Testis (tissue), 2 donors: ENCODE measurements at regions not wholly inside any gene's neighbourhood (a gene's known extent, or its start where the extent isn't known, plus 50 kb on each side); places are given as distances from the start of the nearest gene placed in this dataset.

ENCODE experiments used
- DNase-seq: peaks from one replicate; pipeline ENCODE4 v3.0.0-alpha.2; 2019
- H3K27ac ChIP-seq, 2 donors: fragments of 200-600 bp; sonication (generic); one replicate each; pipeline ENCODE4 v1.5.1; 2019
- H3K27me3 ChIP-seq: fragments of 200-600 bp; sonication (generic); one replicate; pipeline ENCODE4 v1.5.1; 2019
- H3K36me3 ChIP-seq: fragments of 200-600 bp; sonication (generic); one replicate; pipeline ENCODE4 v1.5.1; 2017; ENCODE audit warnings: low read depth; ENCODE audit errors: missing control alignments
- H3K4me1 ChIP-seq: fragments of 200-600 bp; sonication (generic); one replicate; pipeline ENCODE4 v1.5.1; 2019
- H3K4me3 ChIP-seq, 2 donors: fragments of 200-600 bp; sonication (generic); one replicate each; pipeline ENCODE4 v1.5.1; 2017 to 2019
- H3K9me3 ChIP-seq: fragments of 200-600 bp; sonication (generic); one replicate; pipeline ENCODE4 v1.5.1; 2017
- CTCF ChIP-seq, 3 experiments: fragments of 450-650 bp in 2 of 3; fragments of 200-600 bp in 1 of 3; sonication (generic) in 1 of 3; IDR thresholded peaks; one replicate each; pipeline ENCODE4 v1.5.1; 2016 to 2019; ENCODE audit warnings: antibody characterized with exemption in 3 of 3, mild to moderate bottlenecking in 2 of 3, moderate library complexity in 1 of 3
- POLR2A ChIP-seq: fragments of 450-650 bp; IDR thresholded peaks from one replicate; pipeline ENCODE4 v1.6.1; 2017; ENCODE audit warnings: antibody characterized with exemption, mild to moderate bottlenecking, moderate library complexity
- WGBS, 2 donors: methylation state at CpG; one replicate each; pipeline ENCODE4 v1.1.5; 2018; 5-methylcytosine and 5-hydroxymethylcytosine counted together
- intact Hi-C: fragments of 100-400 bp; cut with DNase I; formaldehyde crosslinking; loops from one replicate; pipeline ENCODE4 v1.15.1; 2023; ENCODE audit warnings: low total_unique reads

GRCh38 chr2:236947294-236947693 is 138.4 kb upstream of the COPS8 start:
- WGBS, 2 donors, result 69 to 87% methylated on average over 3 of the region's 3 CpGs
- Histone ChIP-seq H3K4me3 (no peak overlapping the region), H3K36me3 (no peaks in the 10 kb centered on the region), H3K27me3 (no peaks in the 10 kb centered on the region), H3K4me1 (peaks cover 4% of the 10 kb centered on the region), H3K9me3 (no peaks in the 10 kb centered on the region), H3K27ac (no peak overlapping the region)
- DNase-seq, result no peak
- TF ChIP-seq CTCF (IDR thresholded peaks at IDR 0.05), result no peak
- TF ChIP-seq POLR2A, result no peak
- intact Hi-C loops, result no loop called here

GRCh38 chr2:236947896-236948295 is 137.8 kb upstream of the COPS8 start:
- DNase-seq, result no peak

GRCh38 chr2:236949089-236949905 is 136.4 kb upstream of the COPS8 start:
- no peak overlapping the region for H3K27ac ChIP-seq
- intact Hi-C loops, result no loop called here
- no peak overlapping the region for H3K4me3 ChIP-seq
- H3K27me3 ChIP-seq, result no peaks in the 10 kb centered on the region
- no peaks in the 10 kb centered on the region for H3K9me3 ChIP-seq
- peaks cover 4% of the 10 kb centered on the region for H3K4me1 ChIP-seq
- DNase-seq, result no peak
- 30 to 67% methylated on average over 20 of the region's 20 CpGs for WGBS, 2 donors
- no peak for TF ChIP-seq CTCF (IDR thresholded peaks at IDR 0.05)
- no peak for TF ChIP-seq POLR2A
- H3K36me3 ChIP-seq, result no peaks in the 10 kb centered on the region

More at GRCh38 chr2:236947896-236948295, 137.8 kb upstream of the COPS8 start:
- WGBS, 2 donors, result 96 to 100% methylated on average over 9 of the region's 9 CpGs
- Histone ChIP-seq H3K27me3 (no peaks in the 10 kb centered on the region), H3K27ac (no peak overlapping the region), H3K9me3 (no peaks in the 10 kb centered on the region), H3K4me3 (no peak overlapping the region), H3K36me3 (no peaks in the 10 kb centered on the region), H3K4me1 (peaks cover 4% of the 10 kb centered on the region)
- intact Hi-C loops, result no loop called here
- TF ChIP-seq CTCF (IDR thresholded peaks at IDR 0.05) (no peak), POLR2A (no peak)

- Histone ChIP-seq H3K9me3 (no peaks in the 10 kb centered on the region), H3K27me3 (no peaks in the 10 kb centered on the region), H3K4me3 (no peak overlapping the region), H3K4me1 (no peaks in the 10 kb centered on the region), H3K36me3 (no peaks in the 10 kb centered on the region), H3K27ac (no peak overlapping the region)
- intact Hi-C loops, result no loop called here
- TF ChIP-seq CTCF (IDR thresholded peaks at IDR 0.05) (no peak), POLR2A (no peak)
- WGBS, 2 donors, result 94 to 95% methylated on average over 3 of the region's 3 CpGs
- DNase-seq, result no peak
Measured at GRCh38 chr2:236951830-236952475, 133.7 kb upstream of the COPS8 start.
